Fibroblast of lung (primary cell): ENCODE measurements at regions not wholly inside any gene's neighbourhood (a gene's known extent, or its start where the extent isn't known, plus 50 kb on each side); places are given as distances from the start of the nearest gene placed in this dataset.
"Not testable (repeated sequence)": the region's sequence is repeated elsewhere in the genome, so short reads cannot be mapped to it uniquely, and the experiment has no call there.

Experiments used
- DNase-seq, 2 donors: peaks; one replicate each; pipeline versions ENCODE4 v3.0.0 to v3.0.0-alpha.2; 2010; ENCODE audit warnings: low read depth in 2 of 2
- H2AFZ ChIP-seq: 2 replicates; pipeline ENCODE4 v1.5.1; 2012; ENCODE audit warnings: low read length, control low read depth, inconsistent platforms
- H3K27ac ChIP-seq: 2 replicates; pipeline ENCODE4 v1.5.1; 2011; ENCODE audit warnings: low read length, control low read depth; ENCODE audit not compliant: insufficient read depth
- H3K27me3 ChIP-seq: 2 replicates; pipeline ENCODE4 v1.5.1; 2011; ENCODE audit warnings: mild to moderate bottlenecking, low read length; ENCODE audit not compliant: control insufficient read depth, insufficient read depth
- H3K36me3 ChIP-seq: 2 replicates; pipeline ENCODE4 v1.5.1; 2011; ENCODE audit warnings: low read length; ENCODE audit not compliant: control insufficient read depth, insufficient read depth
- H3K4me1 ChIP-seq: 2 replicates; pipeline ENCODE4 v1.5.1; 2011; ENCODE audit warnings: low read length; ENCODE audit not compliant: control insufficient read depth, insufficient read depth; ENCODE audit errors: extremely low read depth
- H3K4me2 ChIP-seq: 2 replicates; pipeline ENCODE4 v1.5.1; 2011; ENCODE audit warnings: low read length, control low read depth; ENCODE audit not compliant: insufficient read depth; ENCODE audit errors: extremely low read depth
- H3K4me3 ChIP-seq, 4 experiments: fragments of 200-600 bp in 1 of 4; sonication (generic) in 1 of 4; replicated peaks in 1 of 4; 2 replicates each; pipeline ENCODE4 v1.5.1; 2011 to 2016; ENCODE audit warnings: low read length in 4 of 4, low read depth in 3 of 4, mild to moderate bottlenecking in 3 of 4, control low read depth in 2 of 4, inconsistent platforms in 1 of 4, mixed read lengths in 1 of 4; ENCODE audit not compliant: insufficient read depth in 1 of 4; ENCODE audit errors: control extremely low read depth in 1 of 4
- H3K79me2 ChIP-seq: 2 replicates; pipeline ENCODE4 v1.5.1; 2012; ENCODE audit warnings: mild to moderate bottlenecking, low read length, inconsistent platforms; ENCODE audit not compliant: control insufficient read depth, insufficient read depth
- H3K9ac ChIP-seq: 2 replicates; pipeline ENCODE4 v1.5.1; 2011; ENCODE audit warnings: mild to moderate bottlenecking, low read length, control low read depth; ENCODE audit not compliant: insufficient read depth
- H3K9me3 ChIP-seq: 2 replicates; pipeline ENCODE4 v1.5.1; 2012; ENCODE audit warnings: low read depth, low read length; ENCODE audit not compliant: control insufficient read depth, insufficient read depth
- H4K20me1 ChIP-seq: 2 replicates; pipeline ENCODE4 v1.5.1; 2011; ENCODE audit warnings: low read length; ENCODE audit not compliant: control insufficient read depth, insufficient read depth; ENCODE audit errors: extremely low read depth
- EZH2 ChIP-seq: IDR thresholded peaks from 2 replicates; pipeline ENCODE4 v1.5.1; 2012; ENCODE audit warnings: low read length, control low read depth, mild to moderate bottlenecking; ENCODE audit errors: missing control alignments
- TF ChIP-seq, protein P1 (sequence below), 2 donors: IDR thresholded peaks in 1 of 2; conservative IDR thresholded peaks in 1 of 2; 1 replicate in 1 of 2; 2 replicates in 1 of 2; pipeline ENCODE4 v1.5.1; 2011 to 2012; ENCODE audit warnings: low read length in 2 of 2, control low read depth in 1 of 2, inconsistent platforms in 1 of 2, low read depth in 1 of 2, mild to moderate bottlenecking in 1 of 2

DNA sequence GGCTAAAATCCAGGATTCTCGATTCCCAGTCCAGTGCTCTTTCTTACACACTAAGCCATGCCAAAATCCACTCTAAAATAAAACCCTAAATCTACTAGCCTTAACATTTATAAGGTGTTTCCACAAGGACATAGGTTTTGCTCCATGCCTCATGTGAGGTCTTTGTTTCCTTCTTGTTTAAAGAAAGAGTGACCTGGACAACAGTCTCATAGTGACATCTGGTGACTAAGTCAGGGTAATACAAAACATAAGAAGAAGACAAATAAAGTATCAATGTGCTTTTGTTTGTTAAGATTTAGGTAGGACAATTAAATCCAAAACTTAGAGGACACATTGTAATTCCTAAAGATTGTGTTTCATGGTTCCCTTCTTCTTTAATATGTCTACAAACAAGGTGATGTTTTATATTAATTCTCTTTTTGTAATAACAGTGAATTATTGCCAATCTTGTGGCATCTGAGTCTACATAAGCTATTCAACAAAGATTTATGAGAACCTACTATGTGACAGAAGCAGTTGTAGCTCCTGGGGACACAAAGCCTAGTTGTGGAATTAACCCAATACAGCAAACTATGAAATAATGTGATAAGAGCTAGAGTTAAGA is 93.0 kb upstream of the TRIM77 start:
- not testable (repeated sequence) for H3K4me1 ChIP-seq, H3K9ac ChIP-seq

GRCh38 chr11:89620721-89621120 is 89.4 kb upstream of the TRIM77 start:
- H3K4me2 ChIP-seq, H3K36me3 ChIP-seq, H4K20me1 ChIP-seq, H3K4me1 ChIP-seq, H3K4me3 ChIP-seq, H3K79me2 ChIP-seq, H3K27me3 ChIP-seq, H3K9me3 ChIP-seq, H3K9ac ChIP-seq, H2AFZ ChIP-seq, H3K27ac ChIP-seq, DNase-seq: not testable (repeated sequence)

More for the DNA sequence above, 93.0 kb upstream of the TRIM77 start:
- TF ChIP-seq, protein P1, sequence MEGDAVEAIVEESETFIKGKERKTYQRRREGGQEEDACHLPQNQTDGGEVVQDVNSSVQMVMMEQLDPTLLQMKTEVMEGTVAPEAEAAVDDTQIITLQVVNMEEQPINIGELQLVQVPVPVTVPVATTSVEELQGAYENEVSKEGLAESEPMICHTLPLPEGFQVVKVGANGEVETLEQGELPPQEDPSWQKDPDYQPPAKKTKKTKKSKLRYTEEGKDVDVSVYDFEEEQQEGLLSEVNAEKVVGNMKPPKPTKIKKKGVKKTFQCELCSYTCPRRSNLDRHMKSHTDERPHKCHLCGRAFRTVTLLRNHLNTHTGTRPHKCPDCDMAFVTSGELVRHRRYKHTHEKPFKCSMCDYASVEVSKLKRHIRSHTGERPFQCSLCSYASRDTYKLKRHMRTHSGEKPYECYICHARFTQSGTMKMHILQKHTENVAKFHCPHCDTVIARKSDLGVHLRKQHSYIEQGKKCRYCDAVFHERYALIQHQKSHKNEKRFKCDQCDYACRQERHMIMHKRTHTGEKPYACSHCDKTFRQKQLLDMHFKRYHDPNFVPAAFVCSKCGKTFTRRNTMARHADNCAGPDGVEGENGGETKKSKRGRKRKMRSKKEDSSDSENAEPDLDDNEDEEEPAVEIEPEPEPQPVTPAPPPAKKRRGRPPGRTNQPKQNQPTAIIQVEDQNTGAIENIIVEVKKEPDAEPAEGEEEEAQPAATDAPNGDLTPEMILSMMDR (conservative IDR thresholded peaks at IDR 0.05 in 1 of 2, IDR thresholded peaks at IDR 0.05 in 1 of 2; ENCODE audit: low read depth in 1 of 2, low read length in 2 of 2) = peak; percentile 15 to 24
- not testable (repeated sequence) for H3K27me3 ChIP-seq, H3K27ac ChIP-seq, H3K4me3 ChIP-seq, H3K4me2 ChIP-seq, H4K20me1 ChIP-seq, H3K9me3 ChIP-seq, H3K79me2 ChIP-seq, H3K36me3 ChIP-seq, H2AFZ ChIP-seq
- peak; percentile 19 to 29 for DNase-seq

DNA sequence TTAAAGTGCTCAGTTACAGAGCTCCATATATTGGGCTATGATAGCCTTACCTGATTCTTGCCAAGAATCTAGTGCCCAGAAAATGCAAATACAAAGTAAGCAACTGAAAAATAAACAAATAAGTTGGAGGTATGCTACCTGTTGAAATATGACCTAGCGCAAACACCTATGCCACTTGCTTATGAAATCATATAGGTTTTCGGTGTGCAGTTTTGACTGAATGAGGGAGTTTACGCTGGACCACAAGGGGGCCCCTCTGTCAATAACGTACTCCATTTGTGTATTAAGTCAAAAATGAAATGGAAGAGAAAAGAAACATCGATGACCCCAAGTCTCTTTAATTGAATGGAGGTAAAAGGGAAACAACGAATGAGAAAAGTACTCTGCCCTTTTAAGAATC is 84.9 kb upstream of the TRIM77 start:
- H3K79me2 ChIP-seq = no peaks in the 10 kb centered on the region
- H3K27me3 ChIP-seq = no peaks in the 10 kb centered on the region
- H4K20me1 ChIP-seq = no peaks in the 10 kb centered on the region
- no peaks in the 10 kb centered on the region for H3K9me3 ChIP-seq
- DNase-seq = no peak
- H3K9ac ChIP-seq = no peak overlapping the region
- H3K27ac ChIP-seq = no peak overlapping the region
- TF ChIP-seq EZH2 = no peak
- TF ChIP-seq, protein P1 (conservative IDR thresholded peaks at IDR 0.05 in 1 of 2, IDR thresholded peaks at IDR 0.05 in 1 of 2; ENCODE audit: low read depth in 1 of 2, low read length in 2 of 2) = peak in 1 of 2 donors; percentile 22
- H3K4me2 ChIP-seq = no peak overlapping the region
- no peak overlapping the region for H3K4me3 ChIP-seq
- no peaks in the 10 kb centered on the region for H3K36me3 ChIP-seq
- no peak overlapping the region for H2AFZ ChIP-seq
- no peaks in the 10 kb centered on the region for H3K4me1 ChIP-seq
